ENCODE measurements at regions not wholly inside any gene's neighbourhood (a gene's known extent, or its start where the extent isn't known, plus 50 kb on each side); places are given as distances from the start of the nearest gene placed in this dataset.

GRCh38 chr3:160157321-160157720 is 67.9 kb upstream of the C3orf80 start:
- Mint-ChIP-seq H3K27me3 (ENCODE audit: low read depth, unreplicated experiment) (peaks cover 7% of the 10 kb centered on the region), H3K27ac (ENCODE audit: unreplicated experiment) (no peak overlapping the region), H3K9me3 (ENCODE audit: unreplicated experiment) (no peaks in the 10 kb centered on the region), H3K4me3 (ENCODE audit: unreplicated experiment) (no peak overlapping the region), H3K36me3 (ENCODE audit: low read depth, unreplicated experiment) (no peaks in the 10 kb centered on the region), H3K4me1 (ENCODE audit: low read depth, unreplicated experiment) (peaks cover 22% of the 10 kb centered on the region)
- no peak overlapping the region for H3K27ac ChIP-seq (ENCODE audit: low read depth, low read length)
- H2AFZ ChIP-seq (ENCODE audit: low read depth, low read length): no peak overlapping the region
- no peak overlapping the region for H3K4me3 ChIP-seq (ENCODE audit: insufficient read depth, low read depth, low read length)
- no peaks in the 10 kb centered on the region for H4K20me1 ChIP-seq (ENCODE audit: insufficient read depth, low read length)
- no peaks in the 10 kb centered on the region for H3K9me3 ChIP-seq (ENCODE audit: insufficient read depth, low read depth, low read length)
- H3K4me1 ChIP-seq (ENCODE audit: insufficient read depth, low read length): peaks cover 11% of the 10 kb centered on the region
- no peak for FAIRE-seq
- peak; percentile 18 for DNase-seq (ENCODE audit: low read depth)
- H3K9ac ChIP-seq (ENCODE audit: low read length): no peak overlapping the region
- H3K36me3 ChIP-seq (ENCODE audit: insufficient read depth, low read length): no peaks in the 10 kb centered on the region
- no peak overlapping the region for H3K4me2 ChIP-seq (ENCODE audit: low read length)
- no peaks in the 10 kb centered on the region for H3K27me3 ChIP-seq (ENCODE audit: insufficient read depth, low read length)
- TF ChIP-seq CTCF (IDR thresholded peaks at IDR 0.05; ENCODE audit: insufficient read depth, low read depth, low read length) (no peak), EZH2 (IDR thresholded peaks at IDR 0.05; ENCODE audit: insufficient read depth, low read length) (no peak)
- H3K79me2 ChIP-seq (ENCODE audit: insufficient read depth, low read length): no peaks in the 10 kb centered on the region

GRCh38 chr3:160159341-160159740 is 65.9 kb upstream of the C3orf80 start:
- FAIRE-seq (no peak), DNase-seq (ENCODE audit: low read depth) (no peak)
- H3K4me3 Mint-ChIP-seq (ENCODE audit: unreplicated experiment): no peak overlapping the region
- H3K36me3 Mint-ChIP-seq (ENCODE audit: low read depth, unreplicated experiment): no peaks in the 10 kb centered on the region
- peaks cover 1% of the 10 kb centered on the region for H3K4me1 ChIP-seq (ENCODE audit: insufficient read depth, low read length)
- H3K27me3 ChIP-seq (ENCODE audit: insufficient read depth, low read length): no peaks in the 10 kb centered on the region
- no peaks in the 10 kb centered on the region for H4K20me1 ChIP-seq (ENCODE audit: insufficient read depth, low read length)
- H3K27ac Mint-ChIP-seq (ENCODE audit: unreplicated experiment): no peak overlapping the region
- no peaks in the 10 kb centered on the region for H3K9me3 ChIP-seq (ENCODE audit: insufficient read depth, low read depth, low read length)
- no peaks in the 10 kb centered on the region for H3K9me3 Mint-ChIP-seq (ENCODE audit: unreplicated experiment)
- H3K79me2 ChIP-seq (ENCODE audit: insufficient read depth, low read length): no peaks in the 10 kb centered on the region
- H3K36me3 ChIP-seq (ENCODE audit: insufficient read depth, low read length): no peaks in the 10 kb centered on the region
- H3K27me3 Mint-ChIP-seq (ENCODE audit: low read depth, unreplicated experiment): peaks cover 7% of the 10 kb centered on the region
- no peak overlapping the region for H3K27ac ChIP-seq (ENCODE audit: low read depth, low read length)
- H3K9ac ChIP-seq (ENCODE audit: low read length): no peak overlapping the region
- H3K4me3 ChIP-seq (ENCODE audit: insufficient read depth, low read depth, low read length): no peak overlapping the region
- TF ChIP-seq EZH2 (IDR thresholded peaks at IDR 0.05; ENCODE audit: insufficient read depth, low read length) (no peak), CTCF (IDR thresholded peaks at IDR 0.05; ENCODE audit: insufficient read depth, low read depth, low read length) (no peak)
- no peak overlapping the region for H2AFZ ChIP-seq (ENCODE audit: low read depth, low read length)
- peaks cover 27% of the 10 kb centered on the region for H3K4me1 Mint-ChIP-seq (ENCODE audit: low read depth, unreplicated experiment)
- no peak overlapping the region for H3K4me2 ChIP-seq (ENCODE audit: low read length)

GRCh38 chr3:160159806-160160205 is 65.4 kb upstream of the C3orf80 start:
- Mint-ChIP-seq H3K4me1 (ENCODE audit: low read depth, unreplicated experiment) (peaks cover 24% of the 10 kb centered on the region), H3K9me3 (ENCODE audit: unreplicated experiment) (no peaks in the 10 kb centered on the region), H3K27ac (ENCODE audit: unreplicated experiment) (no peak overlapping the region), H3K27me3 (ENCODE audit: low read depth, unreplicated experiment) (peaks cover 7% of the 10 kb centered on the region), H3K4me3 (ENCODE audit: unreplicated experiment) (no peak overlapping the region), H3K36me3 (ENCODE audit: low read depth, unreplicated experiment) (no peaks in the 10 kb centered on the region)
- Histone ChIP-seq H4K20me1 (ENCODE audit: insufficient read depth, low read length) (no peaks in the 10 kb centered on the region), H2AFZ (ENCODE audit: low read depth, low read length) (no peak overlapping the region), H3K9me3 (ENCODE audit: insufficient read depth, low read depth, low read length) (no peaks in the 10 kb centered on the region), H3K27ac (ENCODE audit: low read depth, low read length) (no peak overlapping the region), H3K36me3 (ENCODE audit: insufficient read depth, low read length) (no peaks in the 10 kb centered on the region), H3K4me2 (ENCODE audit: low read length) (no peak overlapping the region), H3K27me3 (ENCODE audit: insufficient read depth, low read length) (no peaks in the 10 kb centered on the region), H3K4me1 (ENCODE audit: insufficient read depth, low read length) (no peaks in the 10 kb centered on the region), H3K79me2 (ENCODE audit: insufficient read depth, low read length) (no peaks in the 10 kb centered on the region), H3K9ac (ENCODE audit: low read length) (no peak overlapping the region), H3K4me3 (ENCODE audit: insufficient read depth, low read depth, low read length) (no peak overlapping the region)
- no peak for DNase-seq (ENCODE audit: low read depth)
- FAIRE-seq: no peak
- TF ChIP-seq CTCF (IDR thresholded peaks at IDR 0.05; ENCODE audit: insufficient read depth, low read depth, low read length) (no peak), EZH2 (IDR thresholded peaks at IDR 0.05; ENCODE audit: insufficient read depth, low read length) (no peak)

All from astrocyte (in vitro differentiated cells and primary cell).